Astrocyte of the spinal cord (primary cell): ENCODE measurements at regions not wholly inside any gene's neighbourhood (a gene's known extent, or its start where the extent isn't known, plus 50 kb on each side); places are given as distances from the start of the nearest gene placed in this dataset.

Experiments used
- DNase-seq: peaks from one replicate; pipeline ENCODE4 v3.0.0; 2011; ENCODE audit warnings: low read depth, low spot score
- H3K4me3 ChIP-seq: 2 replicates; pipeline ENCODE4 v1.5.1; 2011; ENCODE audit warnings: low read depth, mild to moderate bottlenecking, low read length, moderate library complexity
- CTCF ChIP-seq: IDR thresholded peaks from 2 replicates; pipeline ENCODE4 v1.5.1; 2012; ENCODE audit warnings: low read depth, mild to moderate bottlenecking, low read length, inconsistent platforms
- in situ Hi-C: cut with HindIII; loops from 2 replicates; pipeline ENCODE4 v1.10.0; 2017; ENCODE audit warnings: low sequenced_read_pairs

- in situ Hi-C loops: no loop called here
- H3K4me3 ChIP-seq: no peak overlapping the region
- TF ChIP-seq CTCF: no peak
- peak; percentile 76 for DNase-seq
Observed at GRCh38 chr21:28111151-28111619, 881.5 kb downstream of the LTN1 start.

- in situ Hi-C loops: no loop called here
- TF ChIP-seq CTCF: no peak
- no peak for DNase-seq
- no peak overlapping the region for H3K4me3 ChIP-seq
Observed at GRCh38 chr21:28110716-28111115, 882.0 kb downstream of the LTN1 start.

- no peak overlapping the region for H3K4me3 ChIP-seq
- DNase-seq: no peak
- no peak for TF ChIP-seq CTCF
- in situ Hi-C loops: no loop called here
Observed at GRCh38 chr21:28110074-28110473, 882.6 kb downstream of the LTN1 start.

- in situ Hi-C loops: no loop called here
- H3K4me3 ChIP-seq: no peak overlapping the region
- DNase-seq: no peak
- TF ChIP-seq CTCF: no peak
Observed at GRCh38 chr21:28106370-28106890, 886.2 kb downstream of the LTN1 start.

- no peak for DNase-seq
- in situ Hi-C loops: no loop called here
- H3K4me3 ChIP-seq: no peak overlapping the region
- TF ChIP-seq CTCF: no peak
Observed at GRCh38 chr21:28104346-28104745, 888.3 kb downstream of the LTN1 start.

GRCh38 chr21:28100366-28100765, 892.3 kb downstream of the LTN1 start:
- in situ Hi-C loops: no loop called here

More at GRCh38 chr21:28100366-28100765, 892.3 kb downstream of the LTN1 start:
- DNase-seq: no peak
- no peak for TF ChIP-seq CTCF
- no peak overlapping the region for H3K4me3 ChIP-seq
